Activated CD4-positive, alpha-beta memory T cell treated with anti-CD3 and anti-CD28 coated beads for 36 hours (primary cell): ENCODE measurements at regions not wholly inside any gene's neighbourhood (a gene's known extent, or its start where the extent isn't known, plus 50 kb on each side); places are given as distances from the start of the nearest gene placed in this dataset.
"Not testable (repeated sequence)": the region's sequence is repeated elsewhere in the genome, so short reads cannot be mapped to it uniquely, and the experiment has no call there.

Source experiments
- CTCF ChIA-PET: fragments of 350-600 bp; sonication (Branson Sonifier 250); formaldehyde crosslinking; loops from one replicate; lab custom pipeline; 2021; ENCODE audit warnings: antibody characterized with exemption, inconsistent platforms; lab: Charles Lee
- POLR2A ChIA-PET: fragments of 350-600 bp; sonication (Branson Sonifier 250); formaldehyde crosslinking; loops from one replicate; lab custom pipeline; 2021; ENCODE audit warnings: antibody characterized with exemption; lab: Charles Lee
- DNase-seq: peaks from one replicate; pipeline ENCODE4 v3.0.0-alpha.2; 2020
- H3K27ac Mint-ChIP-seq: one replicate; pipeline ENCODE4 v1.8.0; 2021; ENCODE audit warnings: mixed read lengths
- H3K27me3 Mint-ChIP-seq: one replicate; pipeline ENCODE4 v1.8.0; 2021; ENCODE audit warnings: mixed read lengths
- H3K36me3 Mint-ChIP-seq: one replicate; pipeline ENCODE4 v1.8.0; 2021; ENCODE audit warnings: mixed read lengths
- H3K4me1 Mint-ChIP-seq: one replicate; pipeline ENCODE4 v1.8.0; 2021; ENCODE audit warnings: low read depth, mixed read lengths
- H3K4me3 Mint-ChIP-seq: one replicate; pipeline ENCODE4 v1.8.0; 2021; ENCODE audit warnings: mild to moderate bottlenecking, mixed read lengths
- H3K9me3 Mint-ChIP-seq: one replicate; pipeline ENCODE4 v1.8.0; 2021; ENCODE audit warnings: mixed read lengths
- intact Hi-C: fragments of 100-400 bp; cut with micrococcal nuclease; formaldehyde crosslinking; loops from one replicate; pipeline ENCODE4 v1.15.1; 2023

GRCh38 chr22:21150863-21151262 lies 105.1 kb downstream of the LRRC74B start:
- POLR2A ChIA-PET, H3K4me1 Mint-ChIP-seq, H3K4me3 Mint-ChIP-seq, H3K27ac Mint-ChIP-seq, H3K9me3 Mint-ChIP-seq, H3K36me3 Mint-ChIP-seq, H3K27me3 Mint-ChIP-seq, intact Hi-C loops, CTCF ChIA-PET: not testable (repeated sequence)
- peak; percentile 13 for DNase-seq

GRCh38 chr22:21187841-21188240 lies 142.1 kb downstream of the LRRC74B start:
- H3K36me3 Mint-ChIP-seq, H3K4me3 Mint-ChIP-seq, POLR2A ChIA-PET, H3K27ac Mint-ChIP-seq, H3K9me3 Mint-ChIP-seq, intact Hi-C loops, H3K27me3 Mint-ChIP-seq, DNase-seq, H3K4me1 Mint-ChIP-seq, CTCF ChIA-PET: not testable (repeated sequence)

- H3K27me3 Mint-ChIP-seq, H3K9me3 Mint-ChIP-seq, intact Hi-C loops, CTCF ChIA-PET, DNase-seq, H3K27ac Mint-ChIP-seq, H3K4me3 Mint-ChIP-seq, H3K36me3 Mint-ChIP-seq, POLR2A ChIA-PET, H3K4me1 Mint-ChIP-seq: not testable (repeated sequence)
Observed at GRCh38 chr22:21212054-21212453, 166.3 kb downstream of the LRRC74B start.

- H3K4me3 Mint-ChIP-seq, DNase-seq, H3K9me3 Mint-ChIP-seq, CTCF ChIA-PET, H3K27me3 Mint-ChIP-seq, H3K27ac Mint-ChIP-seq, intact Hi-C loops, H3K36me3 Mint-ChIP-seq, H3K4me1 Mint-ChIP-seq, POLR2A ChIA-PET: not testable (repeated sequence)
Observed at GRCh38 chr22:21215973-21216731, 167.4 kb upstream of the RIMBP3B start.

GRCh38 chr22:21224900-21225299 lies 158.7 kb upstream of the RIMBP3B start:
- H3K4me3 Mint-ChIP-seq, H3K4me1 Mint-ChIP-seq, DNase-seq, H3K36me3 Mint-ChIP-seq, POLR2A ChIA-PET, CTCF ChIA-PET, H3K27me3 Mint-ChIP-seq, H3K27ac Mint-ChIP-seq, H3K9me3 Mint-ChIP-seq, intact Hi-C loops: not testable (repeated sequence)

GRCh38 chr22:21226901-21227693 lies 156.5 kb upstream of the RIMBP3B start:
- intact Hi-C loops, H3K4me1 Mint-ChIP-seq, H3K27me3 Mint-ChIP-seq, H3K27ac Mint-ChIP-seq, H3K9me3 Mint-ChIP-seq, CTCF ChIA-PET, H3K4me3 Mint-ChIP-seq, H3K36me3 Mint-ChIP-seq, POLR2A ChIA-PET, DNase-seq: not testable (repeated sequence)

- H3K4me1 Mint-ChIP-seq, intact Hi-C loops, H3K27me3 Mint-ChIP-seq, H3K4me3 Mint-ChIP-seq, DNase-seq, H3K27ac Mint-ChIP-seq, POLR2A ChIA-PET, H3K9me3 Mint-ChIP-seq, CTCF ChIA-PET, H3K36me3 Mint-ChIP-seq: not testable (repeated sequence)
Observed at GRCh38 chr22:21251435-21251834, 132.1 kb upstream of the RIMBP3B start.

- DNase-seq, intact Hi-C loops, H3K4me1 Mint-ChIP-seq, H3K4me3 Mint-ChIP-seq, CTCF ChIA-PET, H3K36me3 Mint-ChIP-seq, H3K9me3 Mint-ChIP-seq, H3K27me3 Mint-ChIP-seq, H3K27ac Mint-ChIP-seq, POLR2A ChIA-PET: not testable (repeated sequence)
Observed at GRCh38 chr22:21282646-21283045, 100.9 kb upstream of the RIMBP3B start.

- intact Hi-C loops, CTCF ChIA-PET, H3K9me3 Mint-ChIP-seq, H3K36me3 Mint-ChIP-seq, H3K27ac Mint-ChIP-seq, H3K27me3 Mint-ChIP-seq, H3K4me1 Mint-ChIP-seq, POLR2A ChIA-PET, DNase-seq, H3K4me3 Mint-ChIP-seq: not testable (repeated sequence)
Observed at GRCh38 chr22:21293702-21294101, 89.8 kb upstream of the RIMBP3B start.

- POLR2A ChIA-PET, H3K27me3 Mint-ChIP-seq, H3K4me1 Mint-ChIP-seq, intact Hi-C loops, H3K4me3 Mint-ChIP-seq, H3K36me3 Mint-ChIP-seq, CTCF ChIA-PET, H3K9me3 Mint-ChIP-seq, H3K27ac Mint-ChIP-seq, DNase-seq: not testable (repeated sequence)
Observed at GRCh38 chr22:21327629-21328028, 55.9 kb upstream of the RIMBP3B start.
